DMS153 (cell line): ENCODE measurements at regions not wholly inside any gene's neighbourhood (a gene's known extent, or its start where the extent isn't known, plus 50 kb on each side); places are given as distances from the start of the nearest gene placed in this dataset.
A peak's percentile ranks its signal among the peaks of the same experiment; 100 is the strongest.
"Not testable (repeated sequence)": the region's sequence is repeated elsewhere in the genome, so short reads cannot be mapped to it uniquely, and the experiment has no call there.

Experiments used
- DNase-seq: peaks from one replicate; lab custom pipeline; 2025; lab: John Stamatoyannopoulos, UW

- no peak for DNase-seq
Observed at GRCh38 chr22:47327241-47327640, 564.8 kb downstream of the TBC1D22A start.

GRCh38 chr22:47325249-47325648 is 562.8 kb downstream of the TBC1D22A start:
- no peak for DNase-seq

- no peak for DNase-seq
Observed at GRCh38 chr22:47324435-47324990, 562.1 kb downstream of the TBC1D22A start.

- no peak for DNase-seq
Observed at GRCh38 chr22:47323518-47323917, 561.1 kb downstream of the TBC1D22A start.

- peak; percentile 81 for DNase-seq
Observed at GRCh38 chr22:47322854-47323253, 560.4 kb downstream of the TBC1D22A start.

GRCh38 chr22:47320560-47320959 is 558.1 kb downstream of the TBC1D22A start:
- DNase-seq: no peak

- no peak for DNase-seq
Observed at GRCh38 chr22:47318041-47318737, 555.7 kb downstream of the TBC1D22A start.

- DNase-seq: peak; percentile 72
Observed at GRCh38 chr22:47315862-47316419, 553.5 kb downstream of the TBC1D22A start.

- no peak for DNase-seq
Observed at GRCh38 chr22:47310601-47311000, 548.2 kb downstream of the TBC1D22A start.

- DNase-seq: no peak
Observed at GRCh38 chr22:47309946-47310345, 547.5 kb downstream of the TBC1D22A start.

GRCh38 chr22:47309476-47309875 is 547.0 kb downstream of the TBC1D22A start:
- no peak for DNase-seq

GRCh38 chr22:47308886-47309285 is 546.4 kb downstream of the TBC1D22A start:
- DNase-seq: no peak

GRCh38 chr22:47307822-47308221 is 545.4 kb downstream of the TBC1D22A start:
- no peak for DNase-seq

- DNase-seq: no peak
Observed at GRCh38 chr22:47307326-47307725, 544.9 kb downstream of the TBC1D22A start.

- DNase-seq: no peak
Observed at GRCh38 chr22:47304854-47305253, 542.4 kb downstream of the TBC1D22A start.

GRCh38 chr22:47304191-47304831 is 541.9 kb downstream of the TBC1D22A start:
- DNase-seq: no peak

GRCh38 chr22:47303161-47303890 is 540.9 kb downstream of the TBC1D22A start:
- no peak for DNase-seq

- not testable (repeated sequence) for DNase-seq
Observed at GRCh38 chr22:47302587-47302986, 540.1 kb downstream of the TBC1D22A start.

- DNase-seq: peak; percentile 24
Observed at GRCh38 chr22:47301820-47302475, 539.5 kb downstream of the TBC1D22A start.

- DNase-seq: no peak
Observed at GRCh38 chr22:47300698-47301405, 538.4 kb downstream of the TBC1D22A start.
